ENCODE measurements at regions not wholly inside any gene's neighbourhood (a gene's known extent, or its start where the extent isn't known, plus 50 kb on each side); places are given as distances from the start of the nearest gene placed in this dataset.

DNA sequence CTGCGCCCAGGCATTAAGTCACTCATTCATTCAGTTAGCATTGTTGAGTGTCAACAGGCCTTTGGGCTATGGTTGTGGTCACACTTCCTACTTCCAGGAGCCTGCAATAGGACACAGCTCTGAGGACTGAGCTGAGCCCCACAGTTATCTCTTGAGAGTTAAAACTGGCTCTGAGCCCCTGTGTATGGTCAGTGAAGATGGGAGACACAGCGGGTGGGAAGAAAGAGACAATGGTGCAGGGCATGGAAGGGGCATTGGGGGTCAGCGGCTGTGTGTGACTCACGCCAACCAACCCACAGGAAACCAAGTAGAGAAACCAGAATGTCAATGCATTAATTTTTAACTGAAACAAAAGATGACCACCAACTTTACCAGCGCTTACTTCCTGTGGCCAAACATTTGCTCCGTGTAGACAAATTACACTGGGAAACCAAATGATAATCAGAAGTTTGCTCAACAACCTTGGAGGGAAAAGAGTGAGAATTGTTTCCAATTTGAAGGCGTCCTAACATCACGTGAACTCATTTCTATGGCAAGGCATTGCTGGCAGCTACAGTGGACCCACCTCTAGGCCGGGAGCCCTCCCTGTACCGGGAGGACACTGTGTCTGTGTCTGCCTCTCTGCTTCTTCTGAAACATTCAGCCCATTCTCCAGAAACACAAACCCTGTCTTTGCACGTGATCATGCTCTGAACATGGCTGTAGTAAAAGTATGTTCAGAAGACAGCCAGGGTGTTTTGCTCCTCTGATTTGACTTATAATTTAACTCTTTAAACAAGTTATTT is 212.0 kb upstream of the ID2 start:
- no peaks in the 10 kb centered on the region for H3K27me3 ChIP-seq
- H3K4me1 ChIP-seq: no peaks in the 10 kb centered on the region
- intact Hi-C loops (cut with DNase I): no loop called here
- no peaks in the 10 kb centered on the region for H3K9me3 ChIP-seq
- no peak overlapping the region for H3K27ac ChIP-seq
- no peak overlapping the region for H3K4me3 ChIP-seq
- no peaks in the 10 kb centered on the region for H3K36me3 ChIP-seq
- DNase-seq: peak; percentile 20
- WGBS, 2 donors: 89 to 90% methylated on average over 11 of the region's 11 CpGs
- TF ChIP-seq POLR2AphosphoS5 (IDR thresholded peaks at IDR 0.05) (no peak), POLR2A (IDR thresholded peaks at IDR 0.05) (no peak), EP300 (IDR thresholded peaks at IDR 0.05) (no peak)
- TF ChIP-seq, protein P1, sequence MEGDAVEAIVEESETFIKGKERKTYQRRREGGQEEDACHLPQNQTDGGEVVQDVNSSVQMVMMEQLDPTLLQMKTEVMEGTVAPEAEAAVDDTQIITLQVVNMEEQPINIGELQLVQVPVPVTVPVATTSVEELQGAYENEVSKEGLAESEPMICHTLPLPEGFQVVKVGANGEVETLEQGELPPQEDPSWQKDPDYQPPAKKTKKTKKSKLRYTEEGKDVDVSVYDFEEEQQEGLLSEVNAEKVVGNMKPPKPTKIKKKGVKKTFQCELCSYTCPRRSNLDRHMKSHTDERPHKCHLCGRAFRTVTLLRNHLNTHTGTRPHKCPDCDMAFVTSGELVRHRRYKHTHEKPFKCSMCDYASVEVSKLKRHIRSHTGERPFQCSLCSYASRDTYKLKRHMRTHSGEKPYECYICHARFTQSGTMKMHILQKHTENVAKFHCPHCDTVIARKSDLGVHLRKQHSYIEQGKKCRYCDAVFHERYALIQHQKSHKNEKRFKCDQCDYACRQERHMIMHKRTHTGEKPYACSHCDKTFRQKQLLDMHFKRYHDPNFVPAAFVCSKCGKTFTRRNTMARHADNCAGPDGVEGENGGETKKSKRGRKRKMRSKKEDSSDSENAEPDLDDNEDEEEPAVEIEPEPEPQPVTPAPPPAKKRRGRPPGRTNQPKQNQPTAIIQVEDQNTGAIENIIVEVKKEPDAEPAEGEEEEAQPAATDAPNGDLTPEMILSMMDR (IDR thresholded peaks at IDR 0.05): no peak

- H3K4me1 ChIP-seq: no peaks in the 10 kb centered on the region
- H3K4me3 ChIP-seq: no peak overlapping the region
- no peak for TF ChIP-seq POLR2AphosphoS5 (IDR thresholded peaks at IDR 0.05)
- TF ChIP-seq EP300 (IDR thresholded peaks at IDR 0.05): no peak
- no peak for TF ChIP-seq POLR2A (IDR thresholded peaks at IDR 0.05)
- TF ChIP-seq, protein P1 (IDR thresholded peaks at IDR 0.05): no peak
- no peaks in the 10 kb centered on the region for H3K36me3 ChIP-seq
- H3K9me3 ChIP-seq: no peaks in the 10 kb centered on the region
- H3K27me3 ChIP-seq: no peaks in the 10 kb centered on the region
- H3K27ac ChIP-seq: no peak overlapping the region
- DNase-seq: peak; percentile 29
- intact Hi-C loops (cut with DNase I): no loop called here
- WGBS, 2 donors: 80 to 89% methylated on average over 7 of the region's 7 CpGs
Observed at GRCh38 chr2:8472545-8473323, 209.1 kb upstream of the ID2 start.

DNA sequence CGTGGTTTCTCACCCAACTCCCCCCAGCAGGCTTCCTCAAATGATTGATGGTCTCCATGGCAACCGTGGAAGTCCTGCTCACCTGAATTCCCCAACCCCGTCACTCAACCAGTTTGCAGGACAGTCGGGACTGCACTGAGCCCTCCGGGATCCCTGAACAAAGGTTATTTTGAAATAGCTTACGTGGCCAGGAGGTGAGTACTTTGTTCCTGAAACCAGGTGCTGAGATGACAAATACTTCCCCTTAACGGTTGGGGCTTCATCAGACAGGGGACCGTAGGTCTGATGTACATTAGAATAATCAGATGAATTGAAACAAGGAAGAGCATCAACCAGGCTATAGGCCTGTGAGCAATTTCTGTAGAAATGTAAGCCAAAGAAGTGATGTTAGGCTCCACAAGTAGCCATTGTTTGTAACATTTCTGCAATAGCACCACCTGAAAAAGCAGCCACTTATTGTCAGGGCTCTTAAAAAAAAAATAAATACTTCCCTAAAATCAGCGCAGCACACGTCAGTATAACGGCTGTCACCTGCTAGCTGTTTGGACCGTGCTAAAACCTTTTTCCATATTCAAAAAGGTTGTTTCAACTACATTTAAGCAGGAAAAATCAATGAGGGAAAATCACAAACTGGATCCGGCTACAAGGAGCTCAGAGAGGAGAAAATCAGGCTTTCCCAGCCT is 206.4 kb upstream of the ID2 start:
- Histone ChIP-seq H3K36me3 (no peaks in the 10 kb centered on the region), H3K4me3 (no peak overlapping the region), H3K27me3 (no peaks in the 10 kb centered on the region), H3K4me1 (no peaks in the 10 kb centered on the region), H3K9me3 (no peaks in the 10 kb centered on the region), H3K27ac (no peak overlapping the region)
- whole genome bisulfite sequencing, 2 donors: 18 to 43% methylated on average over 13 of the region's 13 CpGs
- DNase-seq: peak; percentile 44
- intact Hi-C loops (cut with DNase I): no loop called here
- TF ChIP-seq EP300 (IDR thresholded peaks at IDR 0.05) (no peak), POLR2AphosphoS5 (IDR thresholded peaks at IDR 0.05) (no peak), POLR2A (IDR thresholded peaks at IDR 0.05) (no peak)
- TF ChIP-seq, protein P1 (IDR thresholded peaks at IDR 0.05): no peak

DNA sequence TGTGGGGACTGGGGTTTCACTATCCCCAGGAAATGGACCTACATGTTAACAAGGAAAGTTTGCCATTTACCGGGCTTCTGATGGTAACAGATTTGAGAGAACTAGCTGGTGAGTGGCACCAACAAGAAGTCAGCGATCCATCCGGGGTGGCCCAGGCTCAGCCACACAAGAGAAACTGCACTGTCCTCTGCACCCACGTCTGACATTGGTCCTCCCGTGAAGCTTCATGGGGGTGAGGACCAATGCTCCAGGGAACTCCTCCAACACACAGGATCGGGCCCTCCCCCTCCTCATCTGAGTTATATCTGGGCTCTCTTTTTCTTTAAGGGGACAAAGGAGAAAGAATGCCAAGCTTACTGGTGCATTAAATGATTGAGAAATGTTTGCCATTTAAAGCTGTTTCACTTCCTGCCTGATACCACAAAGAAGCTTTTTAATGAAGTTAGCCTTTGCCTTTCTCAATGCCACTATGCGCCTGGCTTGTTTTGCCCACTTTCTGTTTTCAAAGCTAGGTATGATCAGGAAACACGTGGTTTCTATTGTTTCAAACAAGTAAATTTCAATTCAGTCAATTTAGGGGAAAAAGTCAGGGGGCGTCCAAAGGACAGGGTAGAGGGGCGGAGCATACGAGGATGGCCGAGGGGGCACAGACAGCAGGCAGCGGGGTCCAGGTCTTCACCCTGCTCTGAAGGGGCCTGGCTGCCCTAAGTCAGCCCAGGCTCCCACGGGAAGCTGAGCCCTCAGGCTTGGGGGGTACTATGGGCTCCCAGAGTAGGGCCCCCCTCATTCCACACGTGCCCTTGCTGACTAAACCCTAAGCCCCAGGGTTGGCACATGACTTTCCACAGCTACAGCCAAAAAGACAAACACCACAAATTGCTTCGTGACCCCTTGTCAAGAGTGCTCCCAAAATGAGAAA is 204.0 kb upstream of the ID2 start:
- Histone ChIP-seq H3K36me3 (no peaks in the 10 kb centered on the region), H3K4me1 (no peaks in the 10 kb centered on the region), H3K9me3 (no peaks in the 10 kb centered on the region), H3K27me3 (no peaks in the 10 kb centered on the region), H3K4me3 (no peak overlapping the region), H3K27ac (no peak overlapping the region)
- intact Hi-C loops (cut with DNase I): no loop called here
- WGBS, 2 donors: 51 to 74% methylated on average over 16 of the region's 16 CpGs
- peak; percentile 61 for DNase-seq
- no peak for TF ChIP-seq POLR2AphosphoS5 (IDR thresholded peaks at IDR 0.05)
